DOHH2 (cell line): ENCODE measurements at regions not wholly inside any gene's neighbourhood (a gene's known extent, or its start where the extent isn't known, plus 50 kb on each side); places are given as distances from the start of the nearest gene placed in this dataset.

Experiments used
- H3F3A ChIP-seq: fragments of 200-600 bp; sonication (generic), shearing (Covaris generic); 2 replicates; pipeline ENCODE4 v1.6.0; 2016; ENCODE audit warnings: antibody characterized with exemption, mild to moderate bottlenecking; ENCODE audit not compliant: control insufficient read depth, insufficient read depth
- H3K27ac ChIP-seq: fragments of 200-600 bp; sonication (generic); 2 replicates; pipeline ENCODE4 v1.5.1; 2014; ENCODE audit warnings: low read depth, mild to moderate bottlenecking, low read length, moderate library complexity
- H3K27me3 ChIP-seq: fragments of 200-600 bp; sonication (generic); 2 replicates; pipeline ENCODE4 v1.6.1; 2014; ENCODE audit warnings: mild to moderate bottlenecking, low read length, mixed read lengths; ENCODE audit not compliant: control insufficient read depth
- H3K36me3 ChIP-seq: fragments of 200-600 bp; sonication (generic); 2 replicates; pipeline ENCODE4 v1.6.1; 2014; ENCODE audit warnings: mild to moderate bottlenecking, low read length, moderate library complexity, mixed read lengths; ENCODE audit not compliant: control insufficient read depth
- H3K4me1 ChIP-seq: fragments of 200-600 bp; sonication (generic); 2 replicates; pipeline ENCODE4 v1.6.1; 2014; ENCODE audit warnings: mild to moderate bottlenecking, low read length, mixed read lengths; ENCODE audit not compliant: control insufficient read depth
- H3K4me2 ChIP-seq: fragments of 200-600 bp; sonication (generic); 2 replicates; pipeline ENCODE4 v1.6.0; 2014; ENCODE audit warnings: mild to moderate bottlenecking, low read length, moderate library complexity
- H3K4me3 ChIP-seq: fragments of 200-600 bp; sonication (generic); 2 replicates; pipeline ENCODE4 v1.5.1; 2014; ENCODE audit warnings: mild to moderate bottlenecking, low read length, mixed read lengths
- H3K79me2 ChIP-seq: fragments of 200-600 bp; sonication (generic); 2 replicates; pipeline ENCODE4 v1.6.1; 2014; ENCODE audit warnings: mild to moderate bottlenecking, low read length, mixed read lengths; ENCODE audit not compliant: control insufficient read depth
- H3K9me2 ChIP-seq: fragments of 200-600 bp; sonication (generic); replicated peaks from 2 replicates; pipeline ENCODE4 v1.6.1; 2014; ENCODE audit warnings: mild to moderate bottlenecking, low read length, mixed read lengths; ENCODE audit not compliant: control insufficient read depth
- H3K9me3 ChIP-seq: fragments of 200-600 bp; sonication (generic); 2 replicates; pipeline ENCODE4 v1.6.1; 2014; ENCODE audit warnings: antibody characterized with exemption, low read length, mixed read lengths; ENCODE audit not compliant: control insufficient read depth, insufficient read depth
- H4K20me1 ChIP-seq: fragments of 200-600 bp; sonication (generic); 2 replicates; pipeline ENCODE4 v1.6.0; 2014; ENCODE audit warnings: low read depth, mild to moderate bottlenecking, antibody characterized with exemption, low read length, moderate library complexity; ENCODE audit not compliant: control insufficient read depth, insufficient read depth
- CTCF ChIP-seq: fragments of 200-600 bp; sonication (generic); IDR thresholded peaks from one replicate; pipeline ENCODE4 v1.5.1; 2014; ENCODE audit warnings: antibody characterized with exemption, mild to moderate bottlenecking, low read depth, low read length; ENCODE audit not compliant: poor library complexity, severe bottlenecking
- EZH2phosphoT487 ChIP-seq: fragments of 200-600 bp; sonication (generic); IDR thresholded peaks from 2 replicates; pipeline ENCODE4 v1.6.1; 2017; ENCODE audit warnings: borderline replicate concordance, mild to moderate bottlenecking, antibody characterized with exemption, low read length, moderate library complexity, mixed read lengths

GRCh38 chr5:141765896-141766551 lies 84.0 kb upstream of the ARAP3 start:
- no peaks in the 10 kb centered on the region for H3K4me1 ChIP-seq
- no peaks in the 10 kb centered on the region for H3K9me3 ChIP-seq
- TF ChIP-seq EZH2phosphoT487 (no peak), CTCF (no peak)
- no peaks in the 10 kb centered on the region for H4K20me1 ChIP-seq
- H3K79me2 ChIP-seq = no peaks in the 10 kb centered on the region
- H3K27ac ChIP-seq = no peak overlapping the region
- peaks cover 36% of the 10 kb centered on the region for H3K27me3 ChIP-seq
- no peak overlapping the region for H3K4me3 ChIP-seq
- H3K9me2 ChIP-seq = no peaks in the 10 kb centered on the region
- H3K36me3 ChIP-seq = no peaks in the 10 kb centered on the region
- H3F3A ChIP-seq = no peaks in the 10 kb centered on the region
- no peak overlapping the region for H3K4me2 ChIP-seq

GRCh38 chr5:141763541-141763940 lies 81.5 kb upstream of the ARAP3 start:
- Histone ChIP-seq H3K4me1 (no peaks in the 10 kb centered on the region), H3K27ac (no peak overlapping the region), H3K27me3 (peaks cover 56% of the 10 kb centered on the region), H3K9me3 (no peaks in the 10 kb centered on the region), H3K4me3 (no peak overlapping the region), H3K79me2 (no peaks in the 10 kb centered on the region), H3K9me2 (no peaks in the 10 kb centered on the region), H3K4me2 (no peak overlapping the region), H3F3A (no peaks in the 10 kb centered on the region), H4K20me1 (no peaks in the 10 kb centered on the region), H3K36me3 (no peaks in the 10 kb centered on the region)
- TF ChIP-seq EZH2phosphoT487 (no peak), CTCF (no peak)

GRCh38 chr5:141762790-141763368 lies 80.8 kb upstream of the ARAP3 start:
- H4K20me1 ChIP-seq = no peaks in the 10 kb centered on the region
- TF ChIP-seq EZH2phosphoT487 = no peak
- no peak for TF ChIP-seq CTCF
- no peaks in the 10 kb centered on the region for H3K79me2 ChIP-seq
- no peaks in the 10 kb centered on the region for H3K9me2 ChIP-seq
- no peak overlapping the region for H3K4me2 ChIP-seq
- H3K4me1 ChIP-seq = no peaks in the 10 kb centered on the region
- no peak overlapping the region for H3K27ac ChIP-seq
- peaks cover 62% of the 10 kb centered on the region for H3K27me3 ChIP-seq
- H3K9me3 ChIP-seq = no peaks in the 10 kb centered on the region
- no peak overlapping the region for H3K4me3 ChIP-seq
- no peaks in the 10 kb centered on the region for H3K36me3 ChIP-seq
- H3F3A ChIP-seq = no peaks in the 10 kb centered on the region
